HepG2 (cell line): ENCODE measurements at regions not wholly inside any gene's neighbourhood (a gene's known extent, or its start where the extent isn't known, plus 50 kb on each side); places are given as distances from the start of the nearest gene placed in this dataset.

Experiments
- ATAC-seq: fragments of 200-7000 bp; cut with Tn5 transposase; 3 replicates; pipeline ENCODE4 v1.9.1; 2020; ENCODE audit warnings: mild to moderate bottlenecking, moderate library complexity
- BruUV-seq: library from RNA; stranded (reverse); fragments of 400-500 nt; replicated peaks from 2 replicates; lab custom pipeline; 2021; lab: Mats Ljungman, UMichigan
- CTCF ChIA-PET: fragments of 300-600 bp; formaldehyde crosslinking; extraction: SDS; loops from one replicate; lab custom pipeline; 2021; ENCODE audit warnings: low total read pairs, inconsistent platforms, low intra/inter-chr PET ratio; lab: Yijun Ruan, JAX
- POLR2A ChIA-PET: fragments of 350-600 bp; sonication (Branson Sonifier 250); formaldehyde crosslinking; loops from one replicate; lab custom pipeline; 2020; ENCODE audit warnings: antibody characterized with exemption, inconsistent platforms; lab: Yijun Ruan, JAX
- DNase-seq: peaks from one replicate; pipeline ENCODE4 v3.0.0-alpha.2; 2015; ENCODE audit warnings: low spot score
- FAIRE-seq: peaks from 3 replicates; lab custom pipeline; 2011; peaks lifted over from hg19 to GRCh38; lab: Jason Lieb, UNC
- H2AFZ ChIP-seq: one replicate; pipeline ENCODE4 v1.6.1; 2011; ENCODE audit warnings: low read length, inconsistent platforms
- H3K27ac ChIP-seq: fragments of 300-600 bp; 3 replicates; pipeline ENCODE4 v1.8.0; 2011; ENCODE audit warnings: mixed run types, mild to moderate bottlenecking, mixed read lengths, low read length, inconsistent platforms; ENCODE audit not compliant: insufficient read depth; ENCODE audit errors: extremely low read length
- H3K27me3 ChIP-seq, 2 experiments: fragments of 200-600 bp in 1 of 2; 2 replicates in 1 of 2; 3 replicates in 1 of 2; pipeline versions ENCODE4 v1.6.0 to v1.8.0; 2011; ENCODE audit warnings: low read length in 2 of 2, mild to moderate bottlenecking in 2 of 2, moderate library complexity in 2 of 2, inconsistent platforms in 1 of 2; ENCODE audit not compliant: insufficient read depth in 2 of 2, control insufficient read depth in 1 of 2
- H3K36me3 ChIP-seq, 2 experiments: fragments of 200-600 bp in 1 of 2; replicated peaks in 1 of 2; 2 replicates in 1 of 2; 3 replicates in 1 of 2; pipeline versions ENCODE4 v1.5.1 to v1.8.0; 2011; ENCODE audit warnings: low read length in 2 of 2, inconsistent platforms in 1 of 2; ENCODE audit not compliant: insufficient read depth in 2 of 2, control insufficient read depth in 1 of 2
- H3K4me1 ChIP-seq: 2 replicates; pipeline ENCODE4 v1.5.1; 2012; ENCODE audit warnings: low read length, inconsistent platforms; ENCODE audit not compliant: insufficient read depth
- H3K4me2 ChIP-seq: 2 replicates; pipeline ENCODE4 v1.6.0; 2011; ENCODE audit warnings: low read depth, low read length, inconsistent platforms
- H3K4me3 ChIP-seq, 3 experiments: fragments of 200-600 bp in 1 of 3; sonication (generic), shearing (Covaris generic) in 1 of 3; replicated peaks in 1 of 3; 2 replicates each; pipeline ENCODE4 v1.5.1; 2011 to 2016; ENCODE audit warnings: low read length in 3 of 3, inconsistent platforms in 2 of 3, low read depth in 2 of 3, mild to moderate bottlenecking in 2 of 3, control low read depth in 1 of 3, mixed read lengths in 1 of 3; ENCODE audit not compliant: insufficient read depth in 1 of 3
- H3K79me2 ChIP-seq: one replicate; pipeline ENCODE4 v1.6.1; 2011; ENCODE audit warnings: low read length, inconsistent platforms; ENCODE audit not compliant: insufficient read depth
- H3K9ac ChIP-seq: 2 replicates; pipeline ENCODE4 v1.6.0; 2011; ENCODE audit warnings: mild to moderate bottlenecking, low read depth, low read length, inconsistent platforms; ENCODE audit not compliant: insufficient read depth
- H3K9me3 ChIP-seq: 2 replicates; pipeline ENCODE4 v1.5.1; 2012; ENCODE audit warnings: mild to moderate bottlenecking, low read length
- H4K20me1 ChIP-seq: 2 replicates; pipeline ENCODE4 v1.6.0; 2011; ENCODE audit warnings: inconsistent platforms, mild to moderate bottlenecking, low read length, moderate library complexity; ENCODE audit not compliant: insufficient read depth
- NR3C1 ChIP-seq: sonication (generic); formaldehyde crosslinking; IDR thresholded peaks from 2 replicates; pipeline ENCODE4 v1.4.0; 2020; ENCODE audit warnings: missing genetic modification reagents
- SP1 ChIP-seq, 2 experiments: fragments of 450-650 bp in 1 of 2; sonication (generic) in 1 of 2; formaldehyde crosslinking in 1 of 2; IDR thresholded peaks; 2 replicates each; pipeline versions ENCODE4 v1.4.0 to v1.6.1; 2016 to 2020; ENCODE audit warnings: missing genetic modification reagents in 1 of 2
- ZHX2 ChIP-seq, 2 experiments: sonication (generic) in 1 of 2; formaldehyde crosslinking in 1 of 2; IDR thresholded peaks; 2 replicates each; pipeline versions ENCODE4 v1.6.1 to v1.9.0; 2014 to 2022; ENCODE audit warnings: antibody characterized with exemption in 1 of 2, borderline replicate concordance in 1 of 2, inconsistent platforms in 1 of 2, low read depth in 1 of 2, missing genetic modification reagents in 1 of 2
- ZNF30 ChIP-seq: sonication (generic); formaldehyde crosslinking; IDR thresholded peaks from 2 replicates; pipeline ENCODE4 v1.5.0; 2020; ENCODE audit warnings: mild to moderate bottlenecking, missing genetic modification reagents
- ZNF839 ChIP-seq: sonication (generic); formaldehyde crosslinking; IDR thresholded peaks from 2 replicates; pipeline ENCODE4 v1.4.0; 2020; ENCODE audit warnings: missing genetic modification reagents, mild to moderate bottlenecking, borderline replicate concordance
- WGBS: methylation state at CpG from one replicate; pipeline ENCODE4 v1.1.6; 2017; ENCODE audit warnings: low lambda C conversion rate; 5-methylcytosine and 5-hydroxymethylcytosine counted together
- in situ Hi-C: cut with HindIII; loops from 2 replicates; pipeline ENCODE4 v1.10.0; 2017; ENCODE audit warnings: low pct_unique_long_range_greater_than_20kb; ENCODE audit not compliant: extremely low pct_ligation_motif_present
- intact Hi-C: fragments of 100-400 bp; cut with micrococcal nuclease; formaldehyde crosslinking; loops from one replicate; pipeline ENCODE4 v1.10.0; 2022; ENCODE audit not compliant: unreplicated experiment
- TF ChIP-seq, protein P1 (sequence below): sonication (generic); formaldehyde crosslinking; IDR thresholded peaks from 2 replicates; pipeline ENCODE4 v1.4.0; 2020; ENCODE audit warnings: mild to moderate bottlenecking, missing genetic modification reagents
- TF ChIP-seq, protein P2 (sequence below): IDR thresholded peaks from 2 replicates; pipeline ENCODE4 v1.6.1; 2016; ENCODE audit warnings: missing genetic modification reagents, missing compliant biosample characterization
- TF ChIP-seq, protein P3 (sequence below): sonication (generic); formaldehyde crosslinking; IDR thresholded peaks from 2 replicates; pipeline ENCODE4 v1.5.0; 2020; ENCODE audit warnings: missing genetic modification reagents

DNA sequence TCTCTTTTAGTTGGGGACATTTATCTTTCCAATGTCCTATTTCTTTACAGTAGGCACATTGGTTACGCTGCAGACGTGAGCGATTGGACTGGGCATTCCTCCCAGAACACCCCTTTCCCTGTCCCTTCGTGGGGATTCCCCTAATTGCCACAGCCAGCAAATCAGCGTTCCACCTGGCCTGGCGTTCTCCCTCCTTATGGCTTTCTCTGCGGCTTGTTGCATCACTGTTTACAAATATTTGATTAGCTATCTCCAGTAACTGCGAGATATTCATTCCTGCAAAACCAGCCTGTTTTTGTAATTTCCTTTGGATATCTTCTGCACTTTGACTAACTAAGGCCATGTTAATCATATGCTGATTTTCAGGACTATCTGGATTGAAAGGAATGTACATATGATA, 202.5 kb upstream of the KLF8 start (continued):
- TF ChIP-seq ZNF30 (CRISPR knock-in tag) (no peak), ZHX2 (IDR thresholded peaks at IDR 0.05; ENCODE audit: low read depth) (no peak), ZHX2 (CRISPR knock-in tag; IDR thresholded peaks at IDR 0.05; ENCODE audit: borderline replicate concordance) (no peak), SP1 (IDR thresholded peaks at IDR 0.05) (no peak), SP1 (CRISPR knock-in tag; IDR thresholded peaks at IDR 0.05) (no peak)
- TF ChIP-seq, all 625 proteins: peak for 0

- ATAC-seq, result no peak
- Histone ChIP-seq H3K79me2 (no peaks in the 10 kb centered on the region), H3K9ac (no peak overlapping the region), H3K36me3 (no peaks in the 10 kb centered on the region), H3K9me3 (no peaks in the 10 kb centered on the region), H3K27ac (no peak overlapping the region), H3K4me2 (no peak overlapping the region), H3K4me1 (no peaks in the 10 kb centered on the region), H3K27me3 (no peaks in the 10 kb centered on the region), H3K4me3 (no peak overlapping the region), H2AFZ (no peak overlapping the region), H4K20me1 (no peaks in the 10 kb centered on the region)
- FAIRE-seq, result no peak
- ChIA-PET POLR2A (no interaction called here), CTCF (no interaction called here)
- no TSS peak for BruUV-seq
- in situ Hi-C loops, result no loop called here
- no peak for TF ChIP-seq ZNF839
- TF ChIP-seq, protein P1, sequence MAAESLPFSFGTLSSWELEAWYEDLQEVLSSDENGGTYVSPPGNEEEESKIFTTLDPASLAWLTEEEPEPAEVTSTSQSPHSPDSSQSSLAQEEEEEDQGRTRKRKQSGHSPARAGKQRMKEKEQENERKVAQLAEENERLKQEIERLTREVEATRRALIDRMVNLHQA (CRISPR knock-in tag), result no peak
- TF ChIP-seq, protein P2, sequence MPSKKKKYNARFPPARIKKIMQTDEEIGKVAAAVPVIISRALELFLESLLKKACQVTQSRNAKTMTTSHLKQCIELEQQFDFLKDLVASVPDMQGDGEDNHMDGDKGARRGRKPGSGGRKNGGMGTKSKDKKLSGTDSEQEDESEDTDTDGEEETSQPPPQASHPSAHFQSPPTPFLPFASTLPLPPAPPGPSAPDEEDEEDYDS (CRISPR knock-in tag), result no peak
- no peak for TF ChIP-seq NR3C1 (CRISPR knock-in tag)
- TF ChIP-seq, protein P3, sequence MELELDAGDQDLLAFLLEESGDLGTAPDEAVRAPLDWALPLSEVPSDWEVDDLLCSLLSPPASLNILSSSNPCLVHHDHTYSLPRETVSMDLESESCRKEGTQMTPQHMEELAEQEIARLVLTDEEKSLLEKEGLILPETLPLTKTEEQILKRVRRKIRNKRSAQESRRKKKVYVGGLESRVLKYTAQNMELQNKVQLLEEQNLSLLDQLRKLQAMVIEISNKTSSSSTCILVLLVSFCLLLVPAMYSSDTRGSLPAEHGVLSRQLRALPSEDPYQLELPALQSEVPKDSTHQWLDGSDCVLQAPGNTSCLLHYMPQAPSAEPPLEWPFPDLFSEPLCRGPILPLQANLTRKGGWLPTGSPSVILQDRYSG, result no peak
- intact Hi-C loops, result no loop called here
- 100% methylated on average over 2 of the region's 13 CpGs for WGBS
- DNase-seq, result no peak
These were observed 200.7 kb upstream of the KLF8 start for GRCh38 chrX:56031409-56031808.
